Kidney epithelial cell (primary cell): ENCODE measurements at regions not wholly inside any gene's neighbourhood (a gene's known extent, or its start where the extent isn't known, plus 50 kb on each side); places are given as distances from the start of the nearest gene placed in this dataset.

ENCODE experiments used
- DNase-seq: peaks from one replicate; pipeline ENCODE4 v3.0.0-alpha.2; 2010; ENCODE audit warnings: low read depth
- H3K27me3 ChIP-seq: 2 replicates; pipeline ENCODE4 v1.6.0; 2011; ENCODE audit warnings: low read length; ENCODE audit not compliant: control insufficient read depth, insufficient read depth
- H3K36me3 ChIP-seq: 2 replicates; pipeline ENCODE4 v1.5.1; 2011; ENCODE audit warnings: low read length; ENCODE audit not compliant: control insufficient read depth, insufficient read depth
- H3K4me3 ChIP-seq: 2 replicates; pipeline ENCODE4 v1.5.1; 2011; ENCODE audit warnings: low read depth, mild to moderate bottlenecking, control low read depth, low read length
- CTCF ChIP-seq: IDR thresholded peaks from 2 replicates; pipeline ENCODE4 v1.5.1; 2011; ENCODE audit warnings: mild to moderate bottlenecking, moderate library complexity, low read length, control low read depth, inconsistent platforms; ENCODE audit not compliant: insufficient read depth, poor library complexity, severe bottlenecking

- no peaks in the 10 kb centered on the region for H3K27me3 ChIP-seq
- no peaks in the 10 kb centered on the region for H3K36me3 ChIP-seq
- no peak for TF ChIP-seq CTCF
- no peak for DNase-seq
- H3K4me3 ChIP-seq = no peak overlapping the region
Observed at GRCh38 chr2:105600949-105601794, 143.5 kb upstream of the NCK2 start.

- DNase-seq = no peak
- no peak for TF ChIP-seq CTCF
- Histone ChIP-seq H3K36me3 (no peaks in the 10 kb centered on the region), H3K27me3 (no peaks in the 10 kb centered on the region), H3K4me3 (no peak overlapping the region)
Observed at GRCh38 chr2:105600602-105600948, 144.1 kb upstream of the NCK2 start.

- no peak overlapping the region for H3K4me3 ChIP-seq
- TF ChIP-seq CTCF = no peak
- no peaks in the 10 kb centered on the region for H3K27me3 ChIP-seq
- H3K36me3 ChIP-seq = no peaks in the 10 kb centered on the region
- DNase-seq = no peak
Observed at GRCh38 chr2:105600037-105600442, 144.7 kb upstream of the NCK2 start.

GRCh38 chr2:105598829-105599698, 145.6 kb upstream of the NCK2 start:
- no peak overlapping the region for H3K4me3 ChIP-seq
- DNase-seq = no peak
- no peak for TF ChIP-seq CTCF
- no peaks in the 10 kb centered on the region for H3K27me3 ChIP-seq
- H3K36me3 ChIP-seq = no peaks in the 10 kb centered on the region

- no peak overlapping the region for H3K4me3 ChIP-seq
- DNase-seq = no peak
- no peaks in the 10 kb centered on the region for H3K36me3 ChIP-seq
- no peak for TF ChIP-seq CTCF
- H3K27me3 ChIP-seq = no peaks in the 10 kb centered on the region
Observed at GRCh38 chr2:105597806-105598803, 146.6 kb upstream of the NCK2 start.
